H9 (cell line): ENCODE measurements at regions not wholly inside any gene's neighbourhood (a gene's known extent, or its start where the extent isn't known, plus 50 kb on each side); places are given as distances from the start of the nearest gene placed in this dataset.

ENCODE experiments used
- DNase-seq: peaks from one replicate; pipeline ENCODE4 v3.0.0-alpha.2; 2017
- H2AFZ ChIP-seq: one replicate; pipeline ENCODE4 v1.6.1; 2013; ENCODE audit warnings: mild to moderate bottlenecking, low read length, control low read depth, moderate library complexity
- H2AK5ac ChIP-seq: 2 replicates; pipeline ENCODE4 v1.6.1; 2013; ENCODE audit warnings: low read length, control low read depth, mixed read lengths; ENCODE audit not compliant: insufficient read length
- H2BK120ac ChIP-seq: one replicate; pipeline ENCODE4 v1.6.1; 2013; ENCODE audit warnings: low read depth, mild to moderate bottlenecking, low read length, control low read depth, inconsistent platforms; ENCODE audit not compliant: poor library complexity, severe bottlenecking
- H2BK12ac ChIP-seq: 2 replicates; pipeline ENCODE4 v1.6.1; 2013; ENCODE audit warnings: low read length, control low read depth, mixed read lengths, low read depth; ENCODE audit not compliant: insufficient read length
- H2BK15ac ChIP-seq: 2 replicates; pipeline ENCODE4 v1.6.1; 2013; ENCODE audit warnings: low read depth, low read length, control low read depth
- H2BK20ac ChIP-seq: one replicate; pipeline ENCODE4 v1.6.1; 2013; ENCODE audit warnings: low read depth, mild to moderate bottlenecking, low read length, control low read depth, inconsistent platforms; ENCODE audit not compliant: poor library complexity, severe bottlenecking
- H2BK5ac ChIP-seq: 2 replicates; pipeline ENCODE4 v1.6.1; 2013; ENCODE audit warnings: low read length, control low read depth, mixed read lengths; ENCODE audit not compliant: insufficient read length
- H3K14ac ChIP-seq: 2 replicates; pipeline ENCODE4 v1.6.1; 2013; ENCODE audit warnings: low read length, control low read depth; ENCODE audit not compliant: insufficient read depth
- H3K18ac ChIP-seq: 2 replicates; pipeline ENCODE4 v1.6.1; 2013; ENCODE audit warnings: low read depth, mild to moderate bottlenecking, mixed read lengths, low read length, control low read depth; ENCODE audit not compliant: insufficient read length
- H3K23ac ChIP-seq: 2 replicates; pipeline ENCODE4 v1.6.1; 2013; ENCODE audit warnings: low read length, control low read depth, mixed read lengths, low read depth; ENCODE audit not compliant: insufficient read length
- H3K23me2 ChIP-seq: 2 replicates; pipeline ENCODE4 v1.6.1; 2013; ENCODE audit warnings: low read depth, mild to moderate bottlenecking, mixed read lengths, low read length, control low read depth; ENCODE audit not compliant: insufficient read length, poor library complexity, severe bottlenecking
- H3K27ac ChIP-seq: 2 replicates; pipeline ENCODE4 v1.5.1; 2013; ENCODE audit warnings: low read length, control low read depth, mixed read lengths, low read depth; ENCODE audit not compliant: insufficient read length
- H3K27me3 ChIP-seq: 2 replicates; pipeline ENCODE4 v1.6.1; 2013; ENCODE audit warnings: low read length, control low read depth, inconsistent platforms; ENCODE audit not compliant: insufficient read depth
- H3K4ac ChIP-seq: 2 replicates; pipeline ENCODE4 v1.6.1; 2013; ENCODE audit warnings: low read depth, mild to moderate bottlenecking, control low read depth, inconsistent platforms, low read length, moderate library complexity
- H3K4me1 ChIP-seq: 2 replicates; pipeline ENCODE4 v1.6.1; 2013; ENCODE audit warnings: low read length, control low read depth, inconsistent platforms; ENCODE audit not compliant: insufficient read depth
- H3K4me2 ChIP-seq: 2 replicates; pipeline ENCODE4 v1.6.1; 2013; ENCODE audit warnings: low read length, control low read depth, mixed read lengths; ENCODE audit not compliant: insufficient read length, insufficient read depth
- H3K56ac ChIP-seq: 2 replicates; pipeline ENCODE4 v1.6.1; 2013; ENCODE audit warnings: low read depth, mild to moderate bottlenecking, mixed read lengths, low read length, control low read depth; ENCODE audit not compliant: insufficient read length
- H3K79me1 ChIP-seq: 2 replicates; pipeline ENCODE4 v1.6.1; 2013; ENCODE audit warnings: low read depth, mild to moderate bottlenecking, moderate library complexity, low read length, control low read depth, inconsistent platforms; ENCODE audit not compliant: insufficient read depth, poor library complexity, severe bottlenecking
- H3K79me2 ChIP-seq: 2 replicates; pipeline ENCODE4 v1.6.1; 2013; ENCODE audit warnings: low read length, control low read depth, inconsistent platforms; ENCODE audit not compliant: insufficient read depth
- H3K9ac ChIP-seq: 2 replicates; pipeline ENCODE4 v1.6.1; 2013; ENCODE audit warnings: low read length, control low read depth, mixed read lengths; ENCODE audit not compliant: insufficient read length; ENCODE audit errors: extremely low read depth
- H3K9me3 ChIP-seq: one replicate; pipeline ENCODE4 v1.6.1; 2013; ENCODE audit warnings: low read depth, low read length, inconsistent platforms; ENCODE audit not compliant: control insufficient read depth
- H3T11ph ChIP-seq: one replicate; pipeline ENCODE4 v1.6.1; 2013; ENCODE audit warnings: mild to moderate bottlenecking, low read length, control low read depth, inconsistent platforms
- H4K20me1 ChIP-seq: one replicate; pipeline ENCODE4 v1.6.1; 2013; ENCODE audit not compliant: control insufficient read depth, insufficient read length, insufficient read depth
- H4K5ac ChIP-seq: 2 replicates; pipeline ENCODE4 v1.6.1; 2013; ENCODE audit warnings: low read depth, mild to moderate bottlenecking, mixed read lengths, low read length, control low read depth; ENCODE audit not compliant: insufficient read length
- H4K8ac ChIP-seq: replicated peaks from 2 replicates; pipeline ENCODE4 v1.6.1; 2013; ENCODE audit warnings: low read length, control low read depth, mixed read lengths, low read depth; ENCODE audit not compliant: insufficient read length
- H4K91ac ChIP-seq: 2 replicates; pipeline ENCODE4 v1.6.1; 2013; ENCODE audit warnings: low read depth, mild to moderate bottlenecking, moderate library complexity, mixed read lengths, low read length, control low read depth; ENCODE audit not compliant: insufficient read length
- H3K27ac Mint-ChIP-seq, 3 experiments: 2 replicates in 2 of 3; 3 replicates in 1 of 3; pipeline ENCODE4 v1.8.0; 2020 to 2021; ENCODE audit warnings: mixed read lengths in 3 of 3, mild to moderate bottlenecking in 1 of 3, moderate library complexity in 1 of 3
- H3K27me3 Mint-ChIP-seq: 2 replicates; pipeline ENCODE4 v1.8.0; 2021; ENCODE audit warnings: low read depth, mild to moderate bottlenecking, moderate library complexity, mixed read lengths
- H3K36me3 Mint-ChIP-seq, 3 experiments: 2 replicates in 2 of 3; 3 replicates in 1 of 3; pipeline ENCODE4 v1.8.0; 2020 to 2021; ENCODE audit warnings: low read depth in 3 of 3, mixed read lengths in 3 of 3; ENCODE audit not compliant: insufficient read depth in 1 of 3
- H3K4me1 Mint-ChIP-seq, 2 experiments: 2 replicates each; pipeline ENCODE4 v1.8.0; 2020; ENCODE audit warnings: mixed read lengths in 2 of 2
- H3K4me3 Mint-ChIP-seq, 2 experiments: 2 replicates in 1 of 2; 3 replicates in 1 of 2; pipeline ENCODE4 v1.8.0; 2020 to 2021; ENCODE audit warnings: mild to moderate bottlenecking in 2 of 2, mixed read lengths in 2 of 2, moderate library complexity in 1 of 2
- H3K9me3 Mint-ChIP-seq, 2 experiments: 2 replicates in 1 of 2; 3 replicates in 1 of 2; pipeline ENCODE4 v1.8.0; 2020; ENCODE audit warnings: mild to moderate bottlenecking in 2 of 2, mixed read lengths in 2 of 2, moderate library complexity in 1 of 2
- CTCF ChIP-seq: fragments of 200-600 bp; sonication (generic); conservative IDR thresholded peaks from 3 replicates; pipeline ENCODE4 v1.8.0; 2021; ENCODE audit warnings: antibody characterized with exemption, mild to moderate bottlenecking
- WGBS: extraction: QIAGEN DNeasy Blood & Tissue Kit; methylation state at CpG from one replicate; pipeline ENCODE4 v1.1.7; 2013; ENCODE audit warnings: missing lambda C conversion rate, low lambda C conversion rate, mixed read lengths; ENCODE audit not compliant: insufficient read length; ENCODE audit errors: extremely low coverage; 5-methylcytosine and 5-hydroxymethylcytosine counted together

DNA sequence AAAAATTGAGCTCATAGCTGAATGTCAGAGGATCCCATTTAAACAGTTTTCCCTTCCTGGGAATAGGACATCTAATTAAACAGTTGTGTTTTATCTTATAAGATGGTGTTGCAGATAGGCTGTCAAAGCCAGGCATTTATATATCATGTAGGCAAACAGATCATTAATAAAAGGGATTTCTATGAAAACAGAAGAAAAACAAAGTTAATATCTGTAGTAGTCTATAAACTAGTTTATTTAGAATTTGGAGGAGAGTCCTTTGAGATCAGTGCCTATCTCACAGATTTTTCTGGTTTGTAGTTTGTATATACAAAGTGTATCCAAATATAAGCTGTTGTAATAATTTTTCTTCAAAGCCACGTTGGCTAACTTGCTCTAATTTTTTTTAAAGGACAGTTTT is 1738.2 kb upstream of the PIK3C3 start:
- no peak overlapping the region for H2AK5ac ChIP-seq

More for the DNA sequence above, 1738.2 kb upstream of the PIK3C3 start:
- no peak overlapping the region for H3K9ac ChIP-seq
- no peak overlapping the region for H2BK20ac ChIP-seq
- no peak overlapping the region for H3K14ac ChIP-seq
- H3K27me3 ChIP-seq = no peaks in the 10 kb centered on the region
- H3K36me3 Mint-ChIP-seq = peaks cover 8 to 14% (median 13%) of the 10 kb centered on the region in 3 experiments
- H4K8ac ChIP-seq = no peak overlapping the region
- no peak overlapping the region for H4K5ac ChIP-seq
- H2AFZ ChIP-seq = no peak overlapping the region
- H3K9me3 Mint-ChIP-seq = peaks cover 14% of the 10 kb centered on the region in 2 experiments
- no peaks in the 10 kb centered on the region for H3K27me3 Mint-ChIP-seq
- no peak overlapping the region for H3K27ac ChIP-seq
- no peak overlapping the region for H2BK15ac ChIP-seq
- no CpG with 5 or more reads among the region's 1 CpG for WGBS
- no peaks in the 10 kb centered on the region for H3K23me2 ChIP-seq
- no peak overlapping the region for H4K91ac ChIP-seq
- no peaks in the 10 kb centered on the region for H4K20me1 ChIP-seq
- no peak overlapping the region for H3T11ph ChIP-seq
- H2BK5ac ChIP-seq = no peak overlapping the region
- no peak for TF ChIP-seq CTCF
- no peaks in the 10 kb centered on the region for H3K79me2 ChIP-seq
- no peaks in the 10 kb centered on the region for H3K9me3 ChIP-seq
- no peak overlapping the region for H3K23ac ChIP-seq
- H3K4ac ChIP-seq = no peak overlapping the region
- no peak overlapping the region for H3K4me2 ChIP-seq
- H3K79me1 ChIP-seq = no peaks in the 10 kb centered on the region
- no peak overlapping the region for H3K27ac Mint-ChIP-seq
- peaks cover 4% of the 10 kb centered on the region; the same call in 1 of the 2 replicates for H3K4me1 ChIP-seq
- no peak overlapping the region for H3K4me3 Mint-ChIP-seq
- no peak overlapping the region for H3K56ac ChIP-seq
- H2BK12ac ChIP-seq = no peak overlapping the region
- no peak overlapping the region for H2BK120ac ChIP-seq
- peaks cover 16 to 19% of the 10 kb centered on the region in 2 experiments for H3K4me1 Mint-ChIP-seq
- no peak overlapping the region for H3K18ac ChIP-seq
- no peak for DNase-seq
